ENCODE measurements at regions not wholly inside any gene's neighbourhood (a gene's known extent, or its start where the extent isn't known, plus 50 kb on each side); places are given as distances from the start of the nearest gene placed in this dataset.
"Not testable (repeated sequence)": the region's sequence is repeated elsewhere in the genome, so short reads cannot be mapped to it uniquely, and the experiment has no call there.

DNA sequence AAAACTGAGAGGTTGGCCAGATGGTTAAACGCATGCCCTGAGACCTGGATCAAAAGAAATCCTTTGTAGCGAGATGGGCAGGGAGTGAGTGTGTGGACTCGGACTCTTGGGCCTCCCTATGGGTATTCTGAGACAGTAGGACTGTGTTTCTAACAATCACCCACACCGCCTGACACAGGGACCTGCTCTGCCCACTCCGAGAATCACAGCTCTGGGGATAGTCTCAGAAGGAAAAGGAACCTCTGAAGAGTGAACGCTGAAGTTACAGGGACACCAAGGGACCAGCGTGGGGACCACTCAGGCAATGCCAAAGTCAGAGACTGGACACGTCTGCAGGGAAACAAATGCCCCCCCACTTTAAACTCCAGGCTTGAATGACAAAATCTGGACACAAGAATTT lies 242.1 kb upstream of the TCERG1L start:
- TF ChIP-seq, protein P1, sequence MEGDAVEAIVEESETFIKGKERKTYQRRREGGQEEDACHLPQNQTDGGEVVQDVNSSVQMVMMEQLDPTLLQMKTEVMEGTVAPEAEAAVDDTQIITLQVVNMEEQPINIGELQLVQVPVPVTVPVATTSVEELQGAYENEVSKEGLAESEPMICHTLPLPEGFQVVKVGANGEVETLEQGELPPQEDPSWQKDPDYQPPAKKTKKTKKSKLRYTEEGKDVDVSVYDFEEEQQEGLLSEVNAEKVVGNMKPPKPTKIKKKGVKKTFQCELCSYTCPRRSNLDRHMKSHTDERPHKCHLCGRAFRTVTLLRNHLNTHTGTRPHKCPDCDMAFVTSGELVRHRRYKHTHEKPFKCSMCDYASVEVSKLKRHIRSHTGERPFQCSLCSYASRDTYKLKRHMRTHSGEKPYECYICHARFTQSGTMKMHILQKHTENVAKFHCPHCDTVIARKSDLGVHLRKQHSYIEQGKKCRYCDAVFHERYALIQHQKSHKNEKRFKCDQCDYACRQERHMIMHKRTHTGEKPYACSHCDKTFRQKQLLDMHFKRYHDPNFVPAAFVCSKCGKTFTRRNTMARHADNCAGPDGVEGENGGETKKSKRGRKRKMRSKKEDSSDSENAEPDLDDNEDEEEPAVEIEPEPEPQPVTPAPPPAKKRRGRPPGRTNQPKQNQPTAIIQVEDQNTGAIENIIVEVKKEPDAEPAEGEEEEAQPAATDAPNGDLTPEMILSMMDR (IDR thresholded peaks at IDR 0.05; ENCODE audit: low read depth, low read length) = no peak
- H3K4me3 ChIP-seq (replicated peaks in 1 of 2; ENCODE audit: low read depth in 2 of 2, low read length in 2 of 2) = no peak overlapping the region
- DNase-seq (ENCODE audit: low read depth in 2 of 2) = no peak

DNA sequence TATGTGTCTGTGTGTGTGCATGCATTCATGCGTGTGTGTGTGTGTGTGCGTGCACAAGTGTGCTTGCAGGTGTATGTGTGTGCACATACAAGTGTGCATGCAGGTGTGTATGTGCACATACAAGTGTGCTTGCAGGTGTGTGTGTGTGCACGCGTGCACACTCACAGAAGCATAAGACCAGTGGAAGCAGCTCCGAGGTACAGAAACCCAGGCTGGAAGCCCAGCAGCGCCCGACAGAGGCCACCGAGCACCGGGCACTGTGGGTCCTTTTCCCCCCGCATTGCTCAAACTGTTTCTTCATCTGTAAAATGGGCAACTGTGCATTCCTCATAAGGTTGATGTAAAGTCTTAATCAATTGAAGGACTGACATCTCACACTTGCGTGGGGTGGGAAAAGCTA lies 243.3 kb upstream of the TCERG1L start:
- DNase-seq (ENCODE audit: low read depth in 2 of 2) = no peak
- TF ChIP-seq, protein P1 (IDR thresholded peaks at IDR 0.05; ENCODE audit: low read depth, low read length) = no peak
- H3K4me3 ChIP-seq (replicated peaks in 1 of 2; ENCODE audit: low read depth in 2 of 2, low read length in 2 of 2) = no peak overlapping the region

DNA sequence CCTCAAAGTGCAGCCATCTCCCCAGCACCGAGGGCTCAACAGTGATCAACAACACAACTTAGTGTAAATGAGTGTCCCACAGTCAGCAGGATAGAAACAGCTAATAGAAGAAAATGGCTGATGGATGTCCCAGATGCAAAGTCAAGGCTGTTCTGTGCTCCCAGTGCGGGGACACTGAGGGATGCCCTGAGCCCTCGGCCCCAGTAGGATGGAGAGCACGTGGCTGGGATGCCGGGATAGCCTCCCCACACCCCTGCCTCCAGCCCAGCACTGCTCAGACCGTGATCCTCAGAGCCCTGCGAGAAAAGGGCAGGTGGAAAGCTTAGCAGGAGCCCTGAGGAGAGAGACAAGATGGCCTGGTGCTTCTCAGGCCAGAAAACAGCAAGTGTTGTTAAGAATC lies 243.9 kb upstream of the TCERG1L start:
- TF ChIP-seq, protein P1 (IDR thresholded peaks at IDR 0.05; ENCODE audit: low read depth, low read length) = no peak
- no peak overlapping the region for H3K4me3 ChIP-seq (replicated peaks in 1 of 2; ENCODE audit: low read depth in 2 of 2, low read length in 2 of 2)

DNA sequence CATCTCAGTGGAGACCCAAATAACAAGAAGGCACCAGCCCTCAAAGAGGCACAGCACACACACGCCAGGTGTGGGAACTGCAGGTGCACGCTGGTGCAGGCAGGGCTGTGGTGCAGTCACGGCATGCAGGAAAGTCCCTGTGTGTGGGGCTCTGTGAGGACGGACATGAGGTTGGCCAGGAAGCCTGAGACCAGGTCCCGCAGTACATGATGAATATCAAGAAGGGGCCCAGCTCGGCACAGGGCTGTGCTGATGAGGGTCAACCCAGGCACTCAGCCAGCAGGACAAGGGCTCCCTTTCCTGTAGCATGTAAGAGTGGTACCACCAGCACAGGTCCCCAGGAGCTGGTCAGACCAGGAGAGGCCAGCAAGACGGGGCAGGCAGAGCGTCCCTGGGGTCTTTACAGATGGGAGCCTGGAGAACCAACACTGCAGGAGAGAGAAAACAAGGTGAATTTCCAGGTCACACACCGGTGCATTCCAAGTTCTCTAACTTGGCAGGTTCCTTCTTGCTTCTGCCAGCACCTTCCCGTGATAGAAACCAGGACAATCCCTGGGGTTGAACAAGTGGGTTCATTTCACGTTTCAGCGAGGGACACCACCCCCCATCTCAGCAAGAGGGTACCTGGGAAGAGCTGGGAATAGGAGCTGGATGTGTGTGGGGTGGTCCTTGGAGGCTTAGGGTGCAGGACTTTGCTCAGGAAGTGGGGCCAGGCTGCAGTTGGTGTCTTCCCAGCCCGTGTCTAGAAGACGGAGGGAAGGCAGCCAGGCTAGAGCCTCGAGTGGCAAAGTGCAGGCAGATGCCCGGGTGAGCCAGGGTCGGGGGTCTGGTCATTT lies 244.8 kb upstream of the TCERG1L start:
- no peak for DNase-seq (ENCODE audit: low read depth in 2 of 2)
- TF ChIP-seq, protein P1 (IDR thresholded peaks at IDR 0.05; ENCODE audit: low read depth, low read length) = no peak
- H3K4me3 ChIP-seq (replicated peaks in 1 of 2; ENCODE audit: low read depth in 2 of 2, low read length in 2 of 2) = no peak overlapping the region

More for the DNA sequence above, 243.9 kb upstream of the TCERG1L start:
- DNase-seq (ENCODE audit: low read depth in 2 of 2) = no peak

DNA sequence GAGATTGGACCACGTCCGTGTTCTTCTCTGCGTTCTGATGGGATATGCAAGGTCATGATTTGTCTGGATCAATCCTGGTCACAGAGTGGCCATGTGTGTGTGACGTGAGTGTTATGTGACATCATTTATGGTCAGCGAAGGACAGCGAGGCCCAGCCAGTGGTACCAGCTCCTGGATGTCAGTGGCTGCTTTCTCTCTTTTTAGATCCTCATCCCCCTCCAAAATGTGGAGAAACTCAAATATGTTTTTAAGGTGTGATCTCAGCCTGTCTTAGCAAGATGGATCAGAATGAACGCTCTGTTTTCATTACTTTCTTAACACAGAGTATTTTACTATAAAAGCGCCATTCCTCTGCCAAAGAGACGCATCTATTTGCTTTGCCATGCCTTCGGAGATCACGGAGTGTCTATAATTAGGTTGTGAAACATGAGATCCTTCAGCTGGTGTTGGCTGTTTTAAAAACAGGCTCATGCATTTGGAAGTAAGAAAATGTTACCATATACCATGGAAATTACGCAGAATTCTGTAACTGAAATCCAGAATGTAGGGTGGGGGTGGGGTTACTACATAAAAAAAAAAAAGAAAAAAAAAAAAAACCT lies 245.5 kb upstream of the TCERG1L start:
- TF ChIP-seq, protein P1 (IDR thresholded peaks at IDR 0.05; ENCODE audit: low read depth, low read length) = no peak
- no peak overlapping the region for H3K4me3 ChIP-seq (replicated peaks in 1 of 2; ENCODE audit: low read depth in 2 of 2, low read length in 2 of 2)
- no peak for DNase-seq (ENCODE audit: low read depth in 2 of 2)

DNA sequence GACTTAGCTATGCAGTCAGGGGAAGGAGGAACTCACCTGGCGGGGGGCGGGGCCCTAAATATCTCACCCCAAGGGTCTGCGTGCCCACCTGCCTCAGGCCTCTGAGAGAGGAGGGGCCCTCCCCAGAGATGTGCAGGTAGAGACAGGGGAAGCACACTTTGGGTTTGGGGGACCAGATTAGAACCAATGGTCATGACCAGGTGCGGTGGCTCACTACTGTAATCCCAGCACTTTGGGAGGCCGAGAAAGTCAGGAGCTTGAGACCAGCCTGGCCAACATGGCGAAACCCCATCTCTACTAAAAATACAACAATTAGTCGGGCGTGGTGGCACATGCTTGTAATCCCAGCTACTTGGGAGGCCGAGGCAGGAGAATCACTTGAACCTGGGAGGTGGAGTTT lies 246.4 kb upstream of the TCERG1L start:
- not testable (repeated sequence) for DNase-seq (ENCODE audit: low read depth in 2 of 2); H3K4me3 ChIP-seq (replicated peaks in 1 of 2; ENCODE audit: low read depth in 2 of 2, low read length in 2 of 2)

DNA sequence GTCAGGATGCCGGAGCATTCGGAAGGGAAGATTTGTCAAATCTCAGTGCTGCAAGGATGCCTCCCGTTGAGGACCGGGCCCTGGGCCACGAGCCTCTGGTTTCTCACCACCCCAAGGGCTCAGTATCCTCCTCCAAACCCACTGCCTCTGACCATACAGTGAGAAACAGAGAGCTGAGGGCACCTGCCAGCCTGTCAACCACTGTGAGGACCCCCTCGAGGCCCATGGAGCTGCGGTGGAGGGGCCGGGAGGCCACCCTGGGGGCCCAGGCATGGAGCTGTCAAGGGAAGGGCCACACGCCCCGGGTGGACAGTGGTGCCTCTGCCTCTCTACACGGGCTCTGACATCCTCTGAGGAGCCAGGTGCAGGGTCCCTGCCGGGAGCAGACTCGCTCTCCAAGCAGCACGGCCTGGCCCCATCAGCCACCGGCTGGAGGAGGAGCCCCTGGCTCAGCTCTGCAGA lies 248.0 kb upstream of the TCERG1L start:
- TF ChIP-seq, protein P1 (IDR thresholded peaks at IDR 0.05; ENCODE audit: low read depth, low read length) = no peak
- no peak overlapping the region for H3K4me3 ChIP-seq (replicated peaks in 1 of 2; ENCODE audit: low read depth in 2 of 2, low read length in 2 of 2)
- DNase-seq (ENCODE audit: low read depth in 2 of 2) = no peak

Measured in cardiac fibroblast (primary cell).